MM.1S (cell line): ENCODE measurements at regions not wholly inside any gene's neighbourhood (a gene's known extent, or its start where the extent isn't known, plus 50 kb on each side); places are given as distances from the start of the nearest gene placed in this dataset.

ENCODE experiments used
- CTCF ChIP-seq: fragments of 300-600 bp; sonication (generic); IDR thresholded peaks from 2 replicates; pipeline ENCODE4 v1.5.1; 2016; ENCODE audit warnings: antibody characterized with exemption, low read length, mixed read lengths
- EZH2 ChIP-seq: fragments of 300-600 bp; sonication (generic); optimal IDR thresholded peaks from 2 replicates; pipeline ENCODE3; 2017; ENCODE audit warnings: low read depth, mild to moderate bottlenecking, antibody characterized with exemption, low read length, mixed read lengths
- EZH2phosphoT487 ChIP-seq: fragments of 300-600 bp; sonication (generic); IDR thresholded peaks from 2 replicates; pipeline ENCODE4 v1.6.1; 2018; ENCODE audit warnings: antibody characterized with exemption, low read length

GRCh38 chr14:84575681-84576080 lies 954.3 kb upstream of the FLRT2 start:
- TF ChIP-seq EZH2phosphoT487, result no peak
- no peak for TF ChIP-seq CTCF
- no peak for TF ChIP-seq EZH2
